GM18909 (cell line): ENCODE measurements at regions not wholly inside any gene's neighbourhood (a gene's known extent, or its start where the extent isn't known, plus 50 kb on each side); places are given as distances from the start of the nearest gene placed in this dataset.

Source experiments
- ATAC-seq: cut with Tn5 transposase; IDR thresholded peaks from one replicate; pipeline ENCODE4 v1.9.1; 2021; ENCODE audit warnings: mild to moderate bottlenecking; ENCODE audit not compliant: unreplicated experiment, poor library complexity

GRCh38 chr4:96739101-96739500 lies 899.2 kb downstream of the PDHA2 start:
- ATAC-seq, result no peak

GRCh38 chr4:96742332-96743014 lies 902.6 kb downstream of the PDHA2 start:
- no peak for ATAC-seq

GRCh38 chr4:96744676-96745075 lies 904.8 kb downstream of the PDHA2 start:
- ATAC-seq, result no peak

- ATAC-seq, result no peak
Observed at GRCh38 chr4:96753216-96753615, 913.3 kb downstream of the PDHA2 start.

- no peak for ATAC-seq
Observed at GRCh38 chr4:96755569-96756484, 915.9 kb downstream of the PDHA2 start.

GRCh38 chr4:96756584-96756983 lies 916.7 kb downstream of the PDHA2 start:
- ATAC-seq, result no peak

GRCh38 chr4:96763546-96763945 lies 923.7 kb downstream of the PDHA2 start:
- ATAC-seq, result no peak

GRCh38 chr4:96766359-96766758 lies 926.5 kb downstream of the PDHA2 start:
- ATAC-seq, result no peak

GRCh38 chr4:96767815-96768480 lies 928.1 kb downstream of the PDHA2 start:
- ATAC-seq, result no peak

- no peak for ATAC-seq
Observed at GRCh38 chr4:96775501-96775900, 935.6 kb downstream of the PDHA2 start.

GRCh38 chr4:96776920-96777527 lies 937.1 kb downstream of the PDHA2 start:
- no peak for ATAC-seq

GRCh38 chr4:96784336-96784735 lies 944.4 kb downstream of the PDHA2 start:
- no peak for ATAC-seq

GRCh38 chr4:96786306-96786705 lies 946.4 kb downstream of the PDHA2 start:
- ATAC-seq, result no peak

- ATAC-seq, result no peak
Observed at GRCh38 chr4:96787766-96788165, 947.9 kb downstream of the PDHA2 start.

- no peak for ATAC-seq
Observed at GRCh38 chr4:96809563-96809962, 969.7 kb downstream of the PDHA2 start.

GRCh38 chr4:96827086-96827485 lies 987.2 kb downstream of the PDHA2 start:
- ATAC-seq, result no peak

GRCh38 chr4:96833831-96834230 lies 993.9 kb downstream of the PDHA2 start:
- ATAC-seq, result no peak

GRCh38 chr4:96835991-96836390 lies 996.1 kb downstream of the PDHA2 start:
- no peak for ATAC-seq

- no peak for ATAC-seq
Observed at GRCh38 chr4:96839441-96839840, 999.5 kb downstream of the PDHA2 start.

GRCh38 chr4:96841801-96842200 lies 1001.9 kb downstream of the PDHA2 start:
- ATAC-seq, result no peak
